ENCODE measurements at regions not wholly inside any gene's neighbourhood (a gene's known extent, or its start where the extent isn't known, plus 50 kb on each side); places are given as distances from the start of the nearest gene placed in this dataset. TPM values are rescaled to one million over a fixed set of nuclear protein-coding genes. Genes with fewer than 3 reads are reported as not detected.

GRCh38 chr3:154482507-154482906, 52.5 kb upstream of the GPR149 start:
- H3K27me3 Mint-ChIP-seq: no peaks in the 10 kb centered on the region

GRCh38 chr3:154480033-154480432, 50.0 kb upstream of the GPR149 start:
- ChIA-PET CTCF (no interaction called here), POLR2A (no interaction called here)
- WGBS (ENCODE audit: insufficient coverage): no CpG with 5 or more reads among the region's 4 CpGs
- DNase-seq (no peak), ATAC-seq (ENCODE audit: low read depth) (no peak)
- no peaks in the 10 kb centered on the region for H3K36me3 ChIP-seq (replicated peaks in 1 of 2; ENCODE audit: control extremely low read depth in 1 of 2, control insufficient read depth in 1 of 2, extremely low read depth in 1 of 2, insufficient read depth in 2 of 2, low read length in 1 of 2)
- intact Hi-C loops (cut with micrococcal nuclease): no loop called here
- H3K9me3 ChIP-seq (ENCODE audit: control extremely low read depth in 1 of 3, control insufficient read depth in 2 of 3, insufficient read depth in 1 of 3, low read length in 2 of 3): no peaks in the 10 kb centered on the region
- H3K9ac ChIP-seq (ENCODE audit: low read length): no peak overlapping the region
- no peaks in the 10 kb centered on the region for H4K20me1 ChIP-seq (ENCODE audit: control insufficient read depth, insufficient read depth, low read length, poor library complexity, severe bottlenecking)
- Mint-ChIP-seq H3K4me3 (no peak overlapping the region), H3K9me3 (ENCODE audit: insufficient read depth) (no peaks in the 10 kb centered on the region), H3K27me3 (no peaks in the 10 kb centered on the region), H3K27ac (no peak overlapping the region), H3K4me1 (no peaks in the 10 kb centered on the region)
- no peaks in the 10 kb centered on the region for H3K4me1 ChIP-seq (ENCODE audit: control insufficient read depth in 2 of 2, insufficient read depth in 2 of 2, low read length in 2 of 2)
- H3K4me3 ChIP-seq (ENCODE audit: control extremely low read depth in 1 of 5, extremely low read depth in 1 of 5, insufficient read depth in 1 of 5, low read depth in 2 of 5, low read length in 4 of 5): no peak overlapping the region
- TF ChIP-seq, protein P1, sequence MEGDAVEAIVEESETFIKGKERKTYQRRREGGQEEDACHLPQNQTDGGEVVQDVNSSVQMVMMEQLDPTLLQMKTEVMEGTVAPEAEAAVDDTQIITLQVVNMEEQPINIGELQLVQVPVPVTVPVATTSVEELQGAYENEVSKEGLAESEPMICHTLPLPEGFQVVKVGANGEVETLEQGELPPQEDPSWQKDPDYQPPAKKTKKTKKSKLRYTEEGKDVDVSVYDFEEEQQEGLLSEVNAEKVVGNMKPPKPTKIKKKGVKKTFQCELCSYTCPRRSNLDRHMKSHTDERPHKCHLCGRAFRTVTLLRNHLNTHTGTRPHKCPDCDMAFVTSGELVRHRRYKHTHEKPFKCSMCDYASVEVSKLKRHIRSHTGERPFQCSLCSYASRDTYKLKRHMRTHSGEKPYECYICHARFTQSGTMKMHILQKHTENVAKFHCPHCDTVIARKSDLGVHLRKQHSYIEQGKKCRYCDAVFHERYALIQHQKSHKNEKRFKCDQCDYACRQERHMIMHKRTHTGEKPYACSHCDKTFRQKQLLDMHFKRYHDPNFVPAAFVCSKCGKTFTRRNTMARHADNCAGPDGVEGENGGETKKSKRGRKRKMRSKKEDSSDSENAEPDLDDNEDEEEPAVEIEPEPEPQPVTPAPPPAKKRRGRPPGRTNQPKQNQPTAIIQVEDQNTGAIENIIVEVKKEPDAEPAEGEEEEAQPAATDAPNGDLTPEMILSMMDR (IDR thresholded peaks at IDR 0.05): no peak
- TF ChIP-seq EZH2 (IDR thresholded peaks at IDR 0.05; ENCODE audit: borderline replicate concordance, insufficient read depth, low read depth, low read length, poor library complexity, severe bottlenecking): no peak
- H2AFZ ChIP-seq (ENCODE audit: insufficient read depth, low read depth, low read length, poor library complexity, severe bottlenecking): no peak overlapping the region
- no peaks in the 10 kb centered on the region for H3K27me3 ChIP-seq (replicated peaks in 1 of 4; ENCODE audit: control extremely low read depth in 1 of 4, control insufficient read depth in 3 of 4, insufficient read depth in 4 of 4, low read length in 3 of 4)
- H3K79me2 ChIP-seq (ENCODE audit: control insufficient read depth, insufficient read depth, low read length): no peaks in the 10 kb centered on the region
- no peak overlapping the region for H3K27ac ChIP-seq (ENCODE audit: low read length in 2 of 2)
- H3K4me2 ChIP-seq (replicated peaks; ENCODE audit: low read depth, low read length, poor library complexity, severe bottlenecking): no peak overlapping the region

More at GRCh38 chr3:154482507-154482906, 52.5 kb upstream of the GPR149 start:
- Histone ChIP-seq H3K4me3 (ENCODE audit: control extremely low read depth in 1 of 5, extremely low read depth in 1 of 5, insufficient read depth in 1 of 5, low read depth in 2 of 5, low read length in 4 of 5) (no peak overlapping the region), H3K36me3 (replicated peaks in 1 of 2; ENCODE audit: control extremely low read depth in 1 of 2, control insufficient read depth in 1 of 2, extremely low read depth in 1 of 2, insufficient read depth in 2 of 2, low read length in 1 of 2) (no peaks in the 10 kb centered on the region), H2AFZ (ENCODE audit: insufficient read depth, low read depth, low read length, poor library complexity, severe bottlenecking) (no peak overlapping the region), H3K4me2 (replicated peaks; ENCODE audit: low read depth, low read length, poor library complexity, severe bottlenecking) (no peak overlapping the region), H3K79me2 (ENCODE audit: control insufficient read depth, insufficient read depth, low read length) (no peaks in the 10 kb centered on the region), H4K20me1 (ENCODE audit: control insufficient read depth, insufficient read depth, low read length, poor library complexity, severe bottlenecking) (no peaks in the 10 kb centered on the region), H3K9ac (ENCODE audit: low read length) (no peak overlapping the region), H3K27ac (ENCODE audit: low read length in 2 of 2) (no peak overlapping the region), H3K9me3 (ENCODE audit: control extremely low read depth in 1 of 3, control insufficient read depth in 2 of 3, insufficient read depth in 1 of 3, low read length in 2 of 3) (peaks cover 0 to 8% (median 0%) of the 10 kb centered on the region in 3 donors), H3K4me1 (ENCODE audit: control insufficient read depth in 2 of 2, insufficient read depth in 2 of 2, low read length in 2 of 2) (no peaks in the 10 kb centered on the region), H3K27me3 (replicated peaks in 1 of 4; ENCODE audit: control extremely low read depth in 1 of 4, control insufficient read depth in 3 of 4, insufficient read depth in 4 of 4, low read length in 3 of 4) (no peaks in the 10 kb centered on the region)
- intact Hi-C loops (cut with micrococcal nuclease): no loop called here
- WGBS (ENCODE audit: insufficient coverage): no CpG with 5 or more reads among the region's 3 CpGs
- Mint-ChIP-seq H3K4me3 (no peak overlapping the region), H3K4me1 (no peaks in the 10 kb centered on the region), H3K9me3 (ENCODE audit: insufficient read depth) (no peaks in the 10 kb centered on the region), H3K27ac (no peak overlapping the region)
- no peak for TF ChIP-seq EZH2 (IDR thresholded peaks at IDR 0.05; ENCODE audit: borderline replicate concordance, insufficient read depth, low read depth, low read length, poor library complexity, severe bottlenecking)
- TF ChIP-seq, protein P1 (IDR thresholded peaks at IDR 0.05): no peak
- ChIA-PET POLR2A (no interaction called here), CTCF (no interaction called here)
- DNase-seq: no peak
- ATAC-seq (ENCODE audit: low read depth): no peak

Small RNA genes in the stretch of these regions (small RNA-seq; reads per million reads assigned to genes)
- gene DYNLL1P5 (ENCODE audit: insufficient read length, low read depth, low replicate concordance): not detected

Measured in B cell (primary cell).